ENCODE measurements at regions not wholly inside any gene's neighbourhood (a gene's known extent, or its start where the extent isn't known, plus 50 kb on each side); places are given as distances from the start of the nearest gene placed in this dataset.

GRCh38 chr14:89027097-89027740 lies 202.8 kb downstream of the TTC8 start:
- Histone ChIP-seq H3K27me3 (replicated peaks in 1 of 7) (peaks cover 0 to 92% (median 31%) of the 10 kb centered on the region in 7 donors), H3K9me3 (peaks cover 0 to 4% (median 0%) of the 10 kb centered on the region in 8 donors), H3K27ac (no peak overlapping the region), H3K36me3 (no peaks in the 10 kb centered on the region), H3K4me1 (peaks cover 9 to 26% (median 12%) of the 10 kb centered on the region in 6 donors), H3K4me3 (peak overlapping the region; percentile 36 to 66 (median 50))
- TF ChIP-seq POLR2AphosphoS5 (IDR thresholded peaks at IDR 0.05) (peak in 1 of 3 donors; percentile 9), CTCF (IDR thresholded peaks at IDR 0.05 in 8 of 11, conservative IDR thresholded peaks at IDR 0.05 in 3 of 11) (peak; percentile 43 to 92 (median 79)), POLR2A (IDR thresholded peaks at IDR 0.05) (no peak)
- 0 to 4% (median 2%) methylated on average over 4 to 68 of the region's 68 CpGs for WGBS, 5 donors
- peak; percentile 91 for DNase-seq
- intact Hi-C loops (cut with DNase I; ENCODE audit: low total_unique reads) = no loop called here

GRCh38 chr14:89028462-89029134 lies 204.1 kb downstream of the TTC8 start:
- Histone ChIP-seq H3K4me1 (peaks cover 9 to 26% (median 12%) of the 10 kb centered on the region in 6 donors), H3K4me3 (no peak overlapping the region), H3K36me3 (no peaks in the 10 kb centered on the region), H3K27me3 (replicated peaks in 1 of 7) (peaks cover 0 to 80% (median 31%) of the 10 kb centered on the region in 7 donors), H3K9me3 (peaks cover 0 to 4% (median 0%) of the 10 kb centered on the region in 8 donors), H3K27ac (no peak overlapping the region)
- TF ChIP-seq POLR2AphosphoS5 (IDR thresholded peaks at IDR 0.05) = no peak
- no peak for TF ChIP-seq CTCF (IDR thresholded peaks at IDR 0.05 in 8 of 11, conservative IDR thresholded peaks at IDR 0.05 in 3 of 11)
- 63 to 82% (median 81%) methylated on average over 3 of the region's 3 CpGs for WGBS, 5 donors
- intact Hi-C loops (cut with DNase I; ENCODE audit: low total_unique reads) = no loop called here
- no peak for DNase-seq

- intact Hi-C loops (cut with DNase I; ENCODE audit: low total_unique reads) = no loop called here
- Histone ChIP-seq H3K36me3 (no peaks in the 10 kb centered on the region), H3K9me3 (peaks cover 0 to 4% (median 0%) of the 10 kb centered on the region in 8 donors), H3K27ac (no peak overlapping the region), H3K4me3 (no peak overlapping the region), H3K27me3 (replicated peaks in 1 of 7) (peaks cover 0 to 69% (median 31%) of the 10 kb centered on the region in 7 donors), H3K4me1 (peaks cover 9 to 26% (median 12%) of the 10 kb centered on the region in 6 donors)
- no peak for DNase-seq
- 73 to 85% (median 79%) methylated on average over 9 of the region's 9 CpGs for WGBS, 5 donors
- TF ChIP-seq POLR2A (IDR thresholded peaks at IDR 0.05) (no peak), CTCF (IDR thresholded peaks at IDR 0.05 in 8 of 11, conservative IDR thresholded peaks at IDR 0.05 in 3 of 11) (no peak), POLR2AphosphoS5 (IDR thresholded peaks at IDR 0.05) (no peak)
These were observed 205.7 kb downstream of the TTC8 start for GRCh38 chr14:89029961-89030694.
